ENCODE measurements at regions not wholly inside any gene's neighbourhood (a gene's known extent, or its start where the extent isn't known, plus 50 kb on each side); places are given as distances from the start of the nearest gene placed in this dataset.
"Not testable (repeated sequence)": the region's sequence is repeated elsewhere in the genome, so short reads cannot be mapped to it uniquely, and the experiment has no call there.

DNA sequence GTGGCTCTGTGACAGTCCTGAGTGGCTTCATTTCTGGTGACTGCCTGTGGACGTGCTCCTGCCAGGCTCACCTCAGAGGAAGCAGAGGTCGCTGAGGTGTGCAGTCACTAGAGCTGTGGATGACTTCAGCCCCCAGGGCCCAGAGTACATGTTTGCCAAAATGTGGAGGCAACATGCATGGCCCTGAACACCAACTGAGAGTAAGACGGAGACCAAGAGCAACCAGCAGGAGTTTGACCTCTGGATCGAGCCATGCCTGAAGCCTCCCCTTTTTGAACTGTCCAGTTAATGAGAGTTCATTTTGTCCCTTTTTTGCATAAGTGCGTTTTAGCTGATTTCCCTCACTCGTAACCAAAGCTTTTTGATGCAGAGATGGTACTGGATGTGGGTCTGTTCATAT is 184.9 kb downstream of the RTP5 start:
- DNase-seq, result no peak

DNA sequence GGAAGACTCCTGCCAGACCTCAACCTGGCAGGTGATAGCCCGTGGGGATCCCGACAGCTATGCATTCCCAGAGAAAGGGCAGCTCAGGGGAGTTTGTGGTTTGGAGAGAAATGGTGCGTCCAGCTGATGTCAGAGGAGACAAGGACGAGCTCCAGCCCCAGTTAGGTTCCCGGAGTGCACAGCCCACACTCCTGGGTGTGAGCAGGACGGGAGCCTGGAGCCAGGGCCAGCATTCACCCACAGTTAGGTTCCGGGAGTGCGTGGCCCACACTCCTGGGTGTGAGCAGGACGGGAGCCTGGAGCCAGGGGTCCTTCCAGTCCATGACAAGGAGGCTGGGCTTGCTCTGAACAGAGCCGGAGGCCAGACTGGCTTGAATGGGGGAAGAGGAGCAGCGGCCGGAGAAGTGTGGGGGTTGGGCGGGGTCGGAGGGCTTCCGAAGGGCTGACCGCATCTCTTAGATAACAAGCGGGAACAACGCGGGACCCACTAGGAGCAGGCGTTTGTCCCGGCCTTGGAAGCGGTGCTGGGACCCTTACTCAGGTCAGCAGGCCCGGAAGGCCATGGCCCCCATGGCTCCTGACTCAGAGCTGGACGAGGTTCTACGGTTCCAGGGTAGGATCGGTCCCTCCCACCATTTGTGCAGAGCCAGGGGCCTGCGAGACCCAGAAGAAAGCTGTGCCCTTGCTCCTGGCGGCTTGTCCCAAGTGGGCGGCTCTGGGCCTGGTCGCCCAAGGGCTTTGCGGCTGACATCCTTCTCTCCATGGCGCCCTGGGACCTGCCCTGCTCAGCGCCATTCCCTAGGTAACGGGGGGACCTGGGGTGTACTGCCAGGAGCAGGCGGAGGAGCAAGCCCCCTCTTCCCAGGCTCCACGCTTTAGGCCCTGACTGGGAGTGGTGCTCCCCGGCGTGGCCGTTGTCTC is 185.6 kb downstream of the RTP5 start:
- DNase-seq, result no peak

DNA sequence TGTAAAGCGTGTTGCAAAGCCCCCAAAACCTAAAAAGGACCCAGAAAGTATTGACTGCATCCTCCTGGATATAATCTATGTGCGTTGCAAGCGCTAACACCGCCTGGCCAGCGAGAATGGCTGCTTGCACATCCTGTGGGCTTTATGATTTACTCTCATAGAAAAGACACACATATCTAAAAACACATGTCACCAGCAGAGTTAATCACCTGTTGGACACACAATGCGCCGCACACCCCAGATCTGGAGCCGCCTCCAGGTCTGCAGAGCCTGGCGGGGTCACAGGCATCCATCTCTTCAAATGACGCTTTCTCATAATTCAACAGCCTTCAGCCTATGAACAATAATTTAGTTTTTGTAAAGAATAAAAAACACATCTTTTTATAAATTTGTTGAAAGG is 186.5 kb downstream of the RTP5 start:
- no peak for DNase-seq

DNA sequence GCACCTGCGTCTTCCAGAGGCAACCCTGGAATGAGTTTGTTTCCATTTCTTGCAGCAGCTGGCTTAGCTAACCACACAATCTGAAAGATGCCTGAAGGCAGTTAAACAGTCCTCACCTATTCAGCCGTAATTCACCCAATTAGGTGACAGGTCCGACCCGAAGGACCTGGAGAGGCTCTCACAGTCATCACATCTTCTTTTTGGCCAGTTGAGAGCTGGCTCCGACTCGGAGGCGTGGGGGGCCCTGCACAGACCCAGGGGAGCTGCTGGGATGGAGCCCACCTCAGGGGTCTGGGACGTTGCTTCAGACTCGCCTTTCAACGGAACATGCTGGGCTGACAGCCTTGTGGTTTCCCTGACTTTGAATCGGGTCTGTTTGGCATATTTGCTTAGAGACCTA is 187.3 kb downstream of the RTP5 start:
- DNase-seq, result no peak

DNA sequence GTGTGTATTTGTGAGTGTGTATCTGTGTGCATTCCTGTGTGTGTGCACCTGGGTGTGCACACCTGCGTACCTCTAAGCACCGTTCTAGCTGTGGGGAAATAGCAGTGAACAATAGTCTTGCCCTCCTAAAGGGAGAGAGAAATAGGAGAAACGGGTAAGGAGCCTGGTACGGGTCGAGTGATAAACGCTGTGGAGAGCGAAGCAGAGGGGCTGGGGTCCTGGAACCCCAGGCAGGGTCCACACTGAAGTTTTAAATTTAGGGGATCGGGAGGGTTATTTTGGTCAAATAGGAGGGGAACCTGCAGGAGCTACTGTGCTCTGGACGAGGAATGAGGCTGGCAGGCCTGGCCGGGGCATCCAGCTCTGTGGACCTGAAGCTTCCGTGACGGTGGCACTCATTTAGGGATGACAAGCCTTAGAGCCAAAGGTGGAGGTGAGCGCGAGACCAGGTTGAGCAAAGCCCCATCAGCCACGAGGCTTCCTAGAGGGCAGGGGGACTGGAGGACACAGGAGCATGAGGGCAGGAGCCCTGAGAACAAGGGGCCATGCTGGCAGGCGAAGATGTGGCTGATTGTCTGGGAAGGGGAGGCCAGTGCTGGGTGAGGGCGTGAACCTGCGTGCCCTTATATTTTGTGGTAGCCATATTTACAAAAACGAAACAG is 188.0 kb downstream of the RTP5 start:
- no peak for DNase-seq

DNA sequence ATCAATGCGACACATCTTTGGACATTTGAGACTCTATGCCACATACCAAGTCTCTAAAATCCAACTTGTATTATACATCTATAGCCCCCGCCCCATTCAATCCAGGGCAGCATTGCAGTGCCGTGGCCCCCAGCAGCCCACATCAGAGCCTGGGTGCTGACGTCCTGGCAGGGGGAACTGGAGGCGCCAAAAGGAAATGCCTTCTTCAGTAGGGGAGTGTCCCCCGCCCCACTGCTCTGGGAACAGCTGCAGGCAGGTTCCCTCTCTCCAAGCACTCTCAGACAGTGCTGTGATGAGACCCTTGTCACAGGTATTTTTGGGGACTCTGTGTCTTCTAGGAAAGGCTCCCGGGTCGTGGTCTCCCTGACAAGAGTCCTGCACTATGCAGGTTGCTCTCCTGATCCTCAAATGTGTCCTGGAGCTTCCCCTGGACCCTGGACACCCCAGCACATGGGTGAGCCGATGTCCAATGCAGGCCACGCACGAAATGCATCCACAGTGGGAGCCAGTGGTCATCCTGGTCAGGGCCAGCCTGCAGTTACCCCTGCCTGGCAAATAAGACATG is 188.7 kb downstream of the RTP5 start:
- DNase-seq, result no peak

DNA sequence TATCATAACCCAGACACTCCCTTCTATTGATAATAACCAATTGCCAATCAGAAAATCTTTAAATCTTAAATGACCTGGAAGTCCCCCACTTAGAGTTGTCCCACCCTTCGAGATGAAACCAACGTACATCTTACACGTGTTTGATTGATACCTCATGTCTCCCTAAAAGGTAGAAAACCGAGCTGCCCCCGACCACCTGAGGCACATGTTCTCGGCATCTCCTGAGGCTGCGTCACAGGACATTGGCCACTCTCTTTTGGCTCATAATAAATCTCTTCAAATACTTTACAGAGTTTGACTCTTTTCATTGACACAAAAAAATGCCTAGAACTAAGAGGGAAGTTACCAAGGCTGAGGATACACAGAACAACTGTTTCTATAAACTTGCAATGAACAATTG is 190.0 kb downstream of the RTP5 start:
- no peak for DNase-seq

DNA sequence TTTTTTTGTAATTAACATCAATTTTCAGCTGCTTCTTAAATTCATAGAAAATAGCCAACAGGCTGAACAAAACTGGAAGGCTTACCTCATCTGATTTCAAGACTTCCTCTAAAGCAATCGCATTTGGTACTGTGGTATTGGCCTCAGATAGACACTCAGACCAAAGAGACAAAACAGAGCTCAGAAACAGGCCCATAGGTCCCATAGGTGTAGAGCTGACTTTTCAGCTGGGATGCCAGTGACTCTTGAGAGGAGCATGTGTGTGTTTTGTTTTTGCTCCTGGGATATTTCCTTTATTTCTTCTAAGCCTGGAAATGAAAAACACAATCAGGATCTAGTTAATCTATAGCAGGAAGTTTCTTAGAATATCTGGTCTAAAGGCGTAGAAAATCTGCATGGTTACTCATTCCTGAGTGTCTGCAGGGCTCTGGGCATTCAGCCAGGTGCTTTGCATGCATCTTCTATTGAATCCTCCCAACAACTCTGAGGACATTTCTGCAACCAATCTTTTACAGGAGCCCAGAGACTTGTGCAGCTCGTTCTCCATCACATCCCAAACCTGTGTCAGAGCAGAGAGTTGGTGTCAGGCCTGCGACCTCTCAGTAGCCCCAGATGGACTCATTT is 190.8 kb downstream of the RTP5 start:
- DNase-seq, result no peak

DNA sequence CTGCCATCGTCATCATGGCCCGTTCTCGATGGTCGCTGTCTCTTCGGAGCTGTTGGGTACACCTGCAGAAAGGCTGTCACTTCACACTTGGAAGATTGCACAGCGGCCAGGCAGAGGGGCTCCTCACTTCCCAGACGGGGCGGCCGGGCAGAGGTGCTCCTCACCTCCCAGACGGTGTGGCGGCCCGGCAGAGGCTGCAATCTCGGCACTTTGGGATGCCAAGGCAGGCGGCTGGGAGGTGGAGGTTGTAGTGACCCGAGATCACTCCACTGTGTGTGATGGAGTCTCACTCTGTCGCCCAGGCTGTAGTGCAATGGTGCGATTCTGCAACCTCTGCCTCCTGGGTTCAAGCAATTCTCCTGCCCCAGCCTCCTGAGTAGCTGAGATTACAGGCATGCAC is 192.4 kb downstream of the RTP5 start:
- not testable (repeated sequence) for DNase-seq

DNA sequence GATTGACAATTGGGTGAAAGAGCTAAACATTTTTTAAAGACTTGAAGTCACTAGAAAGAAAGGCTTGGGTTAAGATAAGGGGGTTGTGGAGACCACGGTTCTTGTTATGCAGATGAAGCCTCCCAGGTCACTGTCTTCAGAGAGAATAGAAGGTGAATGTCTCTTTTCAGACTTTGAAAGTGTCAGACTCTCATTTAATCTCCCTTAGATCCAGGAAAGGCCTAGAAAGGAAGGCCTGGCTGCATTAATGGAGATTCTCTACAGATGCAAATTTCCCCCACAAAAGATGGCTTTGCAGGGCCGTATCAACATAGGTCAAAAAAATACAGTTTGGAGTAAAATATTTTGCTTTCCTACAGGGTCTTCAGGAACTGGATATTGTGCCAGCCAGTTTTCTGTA is 193.9 kb downstream of the RTP5 start:
- no peak for DNase-seq

DNA sequence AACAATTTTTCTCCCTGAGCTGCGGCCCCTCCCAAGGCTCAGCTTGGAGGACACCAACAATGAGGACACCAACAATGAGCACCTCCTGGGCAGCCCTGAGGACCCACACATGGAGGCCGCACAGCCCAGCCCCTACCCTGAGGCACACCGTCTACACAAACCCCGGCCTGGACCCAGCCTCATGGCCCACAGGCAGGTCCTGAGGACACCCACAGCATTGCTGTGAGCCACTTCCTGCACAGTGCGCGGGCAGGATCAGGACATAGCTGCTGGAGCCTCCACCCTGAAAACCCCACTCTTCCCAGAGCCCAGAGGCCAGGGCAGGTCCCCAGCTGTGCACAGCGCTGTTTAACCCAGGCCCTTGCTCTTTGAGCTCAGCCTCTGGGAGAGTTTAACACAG is 194.3 kb downstream of the RTP5 start:
- DNase-seq, result no peak

DNA sequence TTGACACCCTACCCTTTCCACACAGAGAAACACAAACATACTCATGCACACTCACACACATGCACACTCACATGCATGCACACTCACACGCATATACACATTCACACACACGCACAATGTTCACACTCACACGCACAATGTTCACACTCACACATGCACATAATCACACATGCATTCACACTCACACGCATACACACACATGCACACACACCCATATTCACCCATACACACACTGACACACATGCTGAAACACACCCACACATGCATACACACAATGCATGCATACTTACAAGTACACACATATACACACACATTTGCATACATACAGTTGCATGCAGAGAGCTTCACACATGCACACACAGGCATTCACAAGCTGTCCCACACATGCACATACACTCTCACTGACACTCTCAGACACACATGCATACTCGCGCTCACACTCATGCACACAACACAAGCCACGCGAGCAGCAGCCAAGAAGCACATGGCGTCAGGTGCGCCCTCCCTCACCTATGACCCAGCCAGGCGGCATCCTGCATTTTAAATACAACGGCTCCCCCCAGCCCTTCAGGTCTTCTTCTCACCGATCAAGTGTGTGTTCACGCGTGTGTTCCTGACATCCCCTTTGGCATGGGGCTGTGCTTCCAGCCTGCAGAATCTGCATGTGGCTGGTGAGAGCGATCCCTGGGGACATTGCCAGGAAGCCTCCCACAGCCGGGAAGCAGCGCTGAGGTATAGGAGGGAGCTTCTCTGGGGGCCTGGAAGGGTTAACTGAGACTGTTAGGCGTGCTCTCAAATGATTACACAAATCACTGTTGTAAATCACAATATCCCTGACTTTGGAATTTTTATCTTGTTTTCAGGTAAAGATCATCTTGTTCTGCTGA is 195.1 kb downstream of the RTP5 start:
- DNase-seq, result no peak

DNA sequence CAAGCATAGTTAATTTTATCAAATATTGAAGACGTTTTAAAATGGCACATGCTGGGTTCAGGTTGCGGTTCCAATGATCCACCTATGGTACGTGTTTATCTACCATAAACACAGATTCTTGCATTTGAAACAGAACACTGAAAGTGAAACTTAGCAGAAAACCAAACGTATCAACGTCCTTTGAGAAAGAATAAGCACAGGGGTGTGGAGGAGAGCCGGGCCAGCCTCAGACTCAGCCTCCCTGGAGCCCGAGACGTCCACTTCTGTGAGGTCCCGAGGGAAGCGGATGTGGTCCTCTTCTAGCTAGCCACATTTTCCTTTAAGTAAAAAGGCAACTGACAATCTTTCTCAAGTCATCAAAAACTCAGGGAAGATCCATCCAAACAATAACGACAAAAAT is 195.9 kb downstream of the RTP5 start:
- peak in 1 of 5 experiments; percentile 24 for DNase-seq

DNA sequence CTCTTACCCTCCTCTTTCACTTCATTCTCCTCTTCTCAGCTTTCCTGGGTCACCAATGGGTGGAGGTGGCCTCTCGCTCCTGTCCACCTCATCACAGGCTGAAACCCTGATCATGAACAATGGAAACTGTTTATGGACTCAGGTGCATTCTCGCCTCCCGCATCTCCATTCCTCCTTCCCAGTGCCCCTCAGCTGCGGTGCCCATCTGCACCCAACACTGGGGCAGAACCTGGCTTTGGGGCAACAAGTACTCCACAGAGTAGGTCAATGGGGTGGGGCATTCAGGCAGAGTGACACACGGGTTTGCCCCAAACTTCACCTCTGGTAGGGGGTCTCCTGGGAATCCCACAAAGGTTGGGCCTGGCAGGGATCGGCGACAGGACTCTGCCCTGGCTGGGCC is 199.5 kb downstream of the RTP5 start:
- DNase-seq, result no peak

DNA sequence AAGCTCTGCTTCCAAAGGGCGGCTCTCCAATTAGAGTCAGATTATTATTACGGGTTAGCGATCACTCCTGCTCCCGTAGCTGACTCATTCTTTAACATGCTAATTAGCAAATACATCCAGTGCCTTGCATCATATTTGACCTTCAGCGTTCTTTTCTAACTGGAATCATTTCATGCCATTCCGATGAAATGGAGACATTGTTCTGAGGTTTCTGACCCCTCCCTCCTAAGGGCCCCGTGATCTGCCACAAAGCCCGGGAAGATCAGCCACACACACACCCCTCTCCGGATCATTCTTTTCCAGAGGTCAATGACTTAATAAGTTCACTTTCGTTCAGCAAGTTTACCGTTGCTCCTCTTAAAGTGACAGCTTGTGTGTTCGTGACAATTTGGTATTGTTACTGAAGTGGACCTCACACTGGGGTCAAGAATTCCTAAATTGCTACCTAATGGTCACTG is 200.4 kb downstream of the RTP5 start:
- DNase-seq, result not testable (repeated sequence)

DNA sequence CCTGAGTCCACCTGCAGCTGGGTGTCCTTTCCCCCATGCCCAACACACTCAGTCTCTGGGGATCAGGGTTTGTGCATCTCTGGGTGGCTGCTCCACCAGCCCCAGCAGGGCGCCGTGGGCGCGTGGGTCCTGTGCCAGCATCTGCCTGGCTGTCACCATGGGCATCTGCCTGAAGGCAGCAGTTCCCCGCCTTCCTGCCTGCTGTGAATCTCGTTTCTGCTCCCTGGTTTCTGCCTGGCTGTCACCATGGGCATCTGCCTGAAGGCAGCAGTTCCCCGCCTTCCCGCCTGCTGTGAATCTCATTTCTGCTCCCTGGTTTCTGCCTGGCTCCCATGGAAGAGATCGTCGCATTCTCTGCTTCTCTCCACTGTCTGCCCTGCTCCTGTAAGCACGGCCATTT is 201.2 kb downstream of the RTP5 start:
- not testable (repeated sequence) for DNase-seq

DNA sequence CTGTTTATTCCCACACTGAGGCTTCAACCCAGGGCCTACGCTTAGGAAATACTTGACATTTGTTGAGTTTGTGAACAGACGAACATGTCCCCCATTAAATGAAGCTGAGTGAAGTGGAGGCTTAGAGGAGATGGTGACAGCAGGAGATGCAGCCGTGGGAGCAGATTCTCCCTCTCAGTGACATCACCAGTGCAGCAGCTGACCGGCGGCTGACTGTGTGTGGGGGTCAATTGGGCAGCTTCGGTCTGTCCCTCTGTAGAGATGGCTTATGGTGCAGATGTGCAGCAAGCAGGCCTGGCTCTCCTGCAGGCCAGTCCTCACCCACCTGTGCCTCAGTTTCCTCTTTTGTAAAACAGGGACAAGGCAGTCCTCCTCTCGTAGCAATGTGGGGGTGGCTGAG is 201.8 kb downstream of the RTP5 start:
- DNase-seq, result not testable (repeated sequence)

DNA sequence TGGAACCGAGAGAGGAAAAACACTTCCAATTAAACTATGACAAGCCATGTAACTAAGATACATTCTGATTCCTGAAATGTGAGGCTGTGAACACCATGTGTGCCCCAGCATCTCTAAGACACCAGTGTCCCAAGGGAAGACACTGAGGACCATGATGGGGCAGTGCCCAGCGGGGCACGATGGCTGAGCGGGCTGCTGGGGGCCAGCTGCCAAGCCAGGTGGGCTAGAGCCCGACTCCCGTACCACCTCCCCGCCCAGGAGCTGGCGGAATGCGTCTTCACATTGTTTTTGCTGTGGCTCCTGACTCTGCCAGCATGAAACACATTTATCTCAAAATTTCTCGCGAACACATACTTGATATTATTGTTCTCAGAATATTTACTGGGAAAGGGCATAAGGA is 202.4 kb downstream of the RTP5 start:
- DNase-seq, result not testable (repeated sequence)

DNA sequence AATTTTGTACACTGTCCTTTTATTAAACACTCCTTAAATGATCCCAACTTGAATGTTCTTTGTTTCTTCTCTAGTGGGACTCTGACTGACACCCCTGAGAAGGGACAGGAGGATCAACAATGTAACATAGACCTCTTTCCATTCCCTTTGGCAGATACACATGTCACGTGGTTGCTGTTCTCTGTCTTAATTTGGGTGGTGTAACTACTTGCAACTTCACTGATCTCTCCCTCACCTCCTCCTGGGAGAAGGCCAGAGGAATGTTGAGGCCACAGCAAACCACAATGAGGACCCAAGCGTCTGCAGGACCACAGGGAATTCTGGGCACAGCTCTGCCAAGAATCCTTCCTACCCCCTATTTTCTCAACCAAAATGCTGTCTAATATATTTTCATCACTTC is 205.6 kb downstream of the RTP5 start:
- DNase-seq, result no peak

DNA sequence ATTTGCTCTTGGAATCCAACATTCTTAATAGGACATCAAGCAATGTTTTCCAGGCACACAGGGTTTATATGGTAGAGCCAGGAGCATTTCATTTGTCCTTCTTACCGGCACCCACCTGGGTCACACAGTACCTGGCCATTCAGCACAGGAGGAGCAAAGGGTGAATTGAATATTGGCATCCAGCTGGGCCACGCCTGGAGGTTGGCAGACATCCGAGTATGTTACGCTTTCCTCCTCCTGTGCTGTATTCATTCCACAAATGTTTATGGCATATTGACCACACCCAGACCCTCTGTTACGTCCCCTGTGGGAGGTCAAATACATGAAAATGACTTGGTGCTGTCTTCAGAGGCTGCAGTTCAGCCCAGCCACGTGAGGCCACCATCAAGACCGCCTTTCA is 206.2 kb downstream of the RTP5 start:
- no peak for DNase-seq

DNA sequence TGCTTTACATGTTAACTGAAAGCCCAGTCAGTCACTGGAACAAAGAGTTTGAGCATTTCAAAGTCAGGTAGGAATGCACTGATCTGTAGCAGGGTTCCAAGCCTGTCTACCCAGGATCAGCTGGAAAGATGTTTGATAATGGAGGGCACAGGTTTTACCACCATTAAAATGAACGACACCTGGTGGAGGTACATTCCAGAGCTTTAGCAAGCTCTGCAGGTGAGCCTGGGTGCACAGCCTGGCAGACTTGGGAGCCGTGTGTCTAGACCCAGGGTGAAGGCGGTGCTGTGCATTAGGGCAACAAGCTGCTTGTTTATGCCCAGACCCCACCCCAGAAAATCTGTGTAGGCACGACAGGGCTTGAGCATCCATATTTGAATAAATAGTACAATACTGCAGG is 206.7 kb downstream of the RTP5 start:
- not testable (repeated sequence) for DNase-seq

DNA sequence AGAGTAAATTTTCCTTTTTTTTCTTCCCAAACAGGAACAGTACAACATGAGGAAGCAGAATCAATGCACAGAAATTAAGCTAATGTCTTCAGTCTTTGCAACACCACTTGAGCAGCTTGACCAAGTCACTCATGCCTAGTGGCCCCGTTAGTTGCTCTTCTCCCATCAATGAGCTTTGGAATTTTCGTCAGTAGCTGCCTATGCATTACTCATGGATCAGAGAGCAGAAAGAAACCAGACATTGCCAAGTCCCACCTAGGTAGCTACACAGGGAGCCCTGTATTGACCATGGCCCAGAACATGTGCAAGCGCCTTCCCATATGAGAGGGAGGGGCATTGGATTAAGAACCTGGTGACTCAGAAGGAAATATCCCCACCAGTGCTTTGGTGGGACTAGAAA is 208.9 kb downstream of the RTP5 start:
- not testable (repeated sequence) for DNase-seq

All from T-helper 2 cell (primary cell).